LNCaP clone FGC (cell line): ENCODE measurements at regions not wholly inside any gene's neighbourhood (a gene's known extent, or its start where the extent isn't known, plus 50 kb on each side); places are given as distances from the start of the nearest gene placed in this dataset.

Experiments
- DNase-seq: peaks from one replicate; pipeline ENCODE4 v3.0.0-alpha.2; 2011; ENCODE audit warnings: low read depth
- H3K4me3 ChIP-seq: 2 replicates; pipeline ENCODE4 v1.5.1; 2011; ENCODE audit warnings: mild to moderate bottlenecking, low read depth, low read length, control low read depth
- TF ChIP-seq, protein P1 (sequence below): IDR thresholded peaks from 2 replicates; pipeline ENCODE4 v1.5.1; 2012; ENCODE audit warnings: mild to moderate bottlenecking; ENCODE audit not compliant: control insufficient read depth, insufficient read depth; ENCODE audit errors: extremely low read depth

DNA sequence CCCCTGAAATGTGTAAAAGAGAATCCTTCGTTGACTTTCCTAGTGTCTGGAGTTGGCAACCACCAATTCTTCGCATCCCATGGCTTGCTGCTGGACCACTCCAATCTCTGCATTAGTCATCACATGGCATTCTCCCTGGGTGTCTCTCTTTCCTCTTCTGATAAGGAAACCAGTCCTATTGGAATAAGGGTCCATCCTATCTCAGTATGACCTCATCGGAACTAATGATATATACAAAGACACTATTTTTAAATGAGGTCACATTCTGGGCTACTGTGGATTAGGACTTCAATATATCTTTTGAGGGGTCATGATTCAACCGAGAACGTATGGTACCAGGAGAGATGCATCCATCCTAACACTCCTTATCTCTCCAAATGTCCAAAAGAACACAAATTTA, 259.1 kb upstream of the CPEB2 start:
- H3K4me3 ChIP-seq = no peak overlapping the region
- no peak for DNase-seq
- TF ChIP-seq, protein P1, sequence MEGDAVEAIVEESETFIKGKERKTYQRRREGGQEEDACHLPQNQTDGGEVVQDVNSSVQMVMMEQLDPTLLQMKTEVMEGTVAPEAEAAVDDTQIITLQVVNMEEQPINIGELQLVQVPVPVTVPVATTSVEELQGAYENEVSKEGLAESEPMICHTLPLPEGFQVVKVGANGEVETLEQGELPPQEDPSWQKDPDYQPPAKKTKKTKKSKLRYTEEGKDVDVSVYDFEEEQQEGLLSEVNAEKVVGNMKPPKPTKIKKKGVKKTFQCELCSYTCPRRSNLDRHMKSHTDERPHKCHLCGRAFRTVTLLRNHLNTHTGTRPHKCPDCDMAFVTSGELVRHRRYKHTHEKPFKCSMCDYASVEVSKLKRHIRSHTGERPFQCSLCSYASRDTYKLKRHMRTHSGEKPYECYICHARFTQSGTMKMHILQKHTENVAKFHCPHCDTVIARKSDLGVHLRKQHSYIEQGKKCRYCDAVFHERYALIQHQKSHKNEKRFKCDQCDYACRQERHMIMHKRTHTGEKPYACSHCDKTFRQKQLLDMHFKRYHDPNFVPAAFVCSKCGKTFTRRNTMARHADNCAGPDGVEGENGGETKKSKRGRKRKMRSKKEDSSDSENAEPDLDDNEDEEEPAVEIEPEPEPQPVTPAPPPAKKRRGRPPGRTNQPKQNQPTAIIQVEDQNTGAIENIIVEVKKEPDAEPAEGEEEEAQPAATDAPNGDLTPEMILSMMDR = no peak

DNA sequence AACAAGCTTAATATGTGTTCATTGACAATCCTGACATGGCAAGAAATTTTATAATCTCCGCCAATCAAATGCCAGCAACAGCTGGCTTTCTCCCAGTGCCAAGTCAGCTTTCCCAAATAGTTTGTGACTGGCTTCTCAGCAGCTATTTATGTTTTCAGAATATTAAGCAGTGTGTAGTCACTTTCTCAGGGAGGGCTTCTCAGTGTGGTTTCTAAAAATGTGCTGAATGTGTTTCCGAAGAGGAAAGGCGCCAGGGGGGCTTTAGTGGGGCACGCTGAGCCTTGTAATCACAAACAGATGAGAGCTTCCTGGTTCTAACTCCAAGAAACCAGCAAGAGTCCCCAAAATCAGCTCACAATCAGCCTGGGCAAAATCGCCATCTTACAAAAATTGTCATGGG, 258.7 kb upstream of the CPEB2 start:
- TF ChIP-seq, protein P1 = no peak
- H3K4me3 ChIP-seq = no peak overlapping the region
- DNase-seq = no peak

DNA sequence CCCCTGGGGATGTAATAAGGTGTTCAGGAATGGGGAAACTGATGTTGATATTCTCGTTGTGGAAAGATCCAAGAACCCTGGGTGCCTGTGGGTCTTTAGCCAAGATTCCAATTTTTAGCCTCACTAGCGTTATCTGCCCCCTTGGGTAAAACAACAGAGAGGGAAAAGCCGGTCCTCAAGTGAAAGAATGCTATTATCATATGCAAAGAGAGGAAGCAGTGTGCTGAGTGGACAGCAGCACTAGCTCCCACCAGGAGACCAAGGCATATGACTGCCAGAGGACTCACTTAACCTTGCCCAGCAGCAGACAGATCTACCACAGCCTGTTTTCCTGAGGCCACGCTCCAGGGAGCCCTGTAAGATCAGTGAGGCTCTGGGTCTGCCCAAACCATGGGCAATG, 257.9 kb upstream of the CPEB2 start:
- H3K4me3 ChIP-seq = no peak overlapping the region
- TF ChIP-seq, protein P1 = no peak
- DNase-seq = no peak

DNA sequence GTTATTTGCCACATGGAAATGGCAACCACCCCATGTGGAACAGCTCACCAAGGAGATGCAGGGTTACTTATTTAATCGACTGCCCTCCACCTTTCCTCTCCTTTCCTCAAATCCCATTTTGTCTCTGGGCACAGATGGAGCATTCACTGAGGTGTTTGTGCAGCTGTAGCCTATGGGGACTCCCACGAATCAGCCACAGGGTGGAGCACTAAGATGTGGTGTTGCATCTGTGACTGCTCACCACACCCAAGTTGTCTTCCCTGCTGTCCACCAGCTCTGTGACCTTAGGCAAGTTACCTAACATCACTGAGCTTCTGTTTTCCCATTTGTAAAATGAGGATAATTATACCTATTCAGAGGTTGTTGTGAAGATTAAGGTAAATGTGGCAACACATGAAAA, 252.4 kb upstream of the CPEB2 start:
- DNase-seq = peak; percentile 0
- TF ChIP-seq, protein P1 = peak; percentile 41
- H3K4me3 ChIP-seq = no peak overlapping the region

DNA sequence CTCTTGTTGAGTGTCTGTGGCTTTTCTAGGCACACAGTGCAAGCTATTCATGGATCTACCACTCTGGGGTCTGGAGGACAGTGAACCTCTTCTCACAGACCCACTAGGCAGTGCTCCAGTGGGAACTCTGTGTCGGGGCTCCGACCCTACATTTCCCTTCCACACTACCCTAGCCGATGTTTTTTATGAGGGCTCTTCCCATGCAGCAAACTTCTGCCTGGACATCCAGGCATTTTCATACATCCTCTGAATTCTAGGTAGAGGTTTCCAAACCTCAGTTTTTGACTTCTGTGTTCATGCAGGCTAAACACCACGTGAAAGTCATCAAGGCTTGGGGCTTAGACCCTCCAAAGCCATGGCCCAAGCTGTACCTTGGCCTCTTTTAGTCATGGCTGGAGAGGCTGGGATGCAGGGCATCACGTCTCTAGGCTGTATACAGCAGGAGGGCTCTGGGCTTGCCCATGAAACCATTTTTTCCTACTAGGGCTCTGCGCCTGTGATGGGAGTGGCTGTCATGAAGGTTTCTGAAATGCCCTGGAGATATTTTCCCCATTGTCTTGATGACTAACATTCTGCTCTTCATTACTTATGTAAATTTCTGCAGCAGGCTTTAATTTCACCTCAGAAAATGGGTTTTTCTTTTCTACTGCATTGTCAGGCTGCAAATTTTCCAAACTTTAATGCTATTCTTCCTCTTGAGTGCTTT, 249.8 kb upstream of the CPEB2 start:
- DNase-seq = no peak
- H3K4me3 ChIP-seq = no peak overlapping the region
- TF ChIP-seq, protein P1 = no peak

DNA sequence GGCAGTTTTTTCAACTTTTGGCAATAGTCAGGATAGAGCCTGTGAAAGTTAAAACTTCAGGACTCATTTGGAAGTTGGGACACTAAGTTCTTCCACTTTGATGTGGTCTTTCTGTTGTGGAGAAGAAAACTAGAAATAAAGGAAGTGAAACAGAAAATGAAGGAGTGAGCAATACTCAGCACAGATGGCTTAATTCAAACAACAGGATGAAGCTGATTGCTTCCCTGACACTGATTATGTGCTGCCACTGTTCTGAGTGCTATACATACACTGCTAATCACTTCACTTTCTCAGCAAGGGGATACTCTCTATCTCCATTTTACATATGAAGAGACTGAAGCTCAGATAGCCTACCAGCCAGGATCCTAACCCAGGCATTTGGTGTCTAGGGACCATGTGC, 235.1 kb upstream of the CPEB2 start:
- DNase-seq = no peak
- TF ChIP-seq, protein P1 = no peak
- no peak overlapping the region for H3K4me3 ChIP-seq

DNA sequence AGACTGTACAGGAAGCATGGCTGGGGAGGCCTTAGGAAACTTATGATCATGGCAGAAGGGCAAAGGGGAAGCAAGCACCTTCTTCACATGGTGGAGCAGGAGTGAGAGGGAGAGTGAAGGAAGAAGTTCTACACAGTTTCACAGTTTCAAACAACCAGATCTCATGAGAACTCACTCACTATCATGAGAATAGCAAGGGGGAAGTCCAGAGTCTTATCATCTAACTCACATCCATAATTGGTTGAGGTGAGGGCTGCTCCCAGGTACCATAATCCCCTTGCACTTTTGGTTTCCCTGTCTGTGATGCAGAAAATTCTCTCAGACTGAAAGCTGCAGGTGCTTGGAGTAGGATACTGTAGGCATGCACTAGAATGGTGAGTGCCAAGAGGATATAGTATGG, 233.8 kb upstream of the CPEB2 start:
- TF ChIP-seq, protein P1 = no peak
- no peak for DNase-seq
- H3K4me3 ChIP-seq = no peak overlapping the region
